WTC11 (cell line): ENCODE measurements at regions not wholly inside any gene's neighbourhood (a gene's known extent, or its start where the extent isn't known, plus 50 kb on each side); places are given as distances from the start of the nearest gene placed in this dataset.

ENCODE experiments used
- CREB1 ChIP-seq: sonication (generic); formaldehyde crosslinking; IDR thresholded peaks from 2 replicates; pipeline ENCODE4 v1.8.0; 2023; ENCODE audit warnings: mild to moderate bottlenecking, missing genetic modification reagents
- CTCF ChIP-seq: fragments of 200-600 bp; IDR thresholded peaks from 2 replicates; pipeline ENCODE4 v1.8.0; 2022; ENCODE audit warnings: antibody characterized with exemption
- ELF4 ChIP-seq: sonication (generic); formaldehyde crosslinking; IDR thresholded peaks from 2 replicates; pipeline ENCODE4 v1.8.1; 2022; ENCODE audit warnings: low read depth, mild to moderate bottlenecking, moderate library complexity, missing genetic modification reagents
- FOXK1 ChIP-seq: sonication (generic); formaldehyde crosslinking; IDR thresholded peaks from 2 replicates; pipeline ENCODE4 v1.8.0; 2022; ENCODE audit warnings: mild to moderate bottlenecking, moderate library complexity, missing genetic modification reagents
- IRF2 ChIP-seq: sonication (generic); formaldehyde crosslinking; IDR thresholded peaks from 2 replicates; pipeline ENCODE4 v1.8.0; 2022; ENCODE audit warnings: low read depth, missing genetic modification reagents, borderline replicate concordance
- MAX ChIP-seq: sonication (generic); formaldehyde crosslinking; IDR thresholded peaks from 2 replicates; pipeline ENCODE4 v1.8.0; 2022; ENCODE audit warnings: mild to moderate bottlenecking, missing genetic modification reagents
- MLX ChIP-seq: sonication (generic); formaldehyde crosslinking; IDR thresholded peaks from 2 replicates; pipeline ENCODE4 v1.8.1; 2023; ENCODE audit warnings: mild to moderate bottlenecking, missing genetic modification reagents, moderate library complexity
- NFYB ChIP-seq: sonication (generic); formaldehyde crosslinking; conservative IDR thresholded peaks from 2 replicates; pipeline ENCODE4 v1.8.0; 2022; ENCODE audit warnings: low read depth, missing genetic modification reagents
- USF2 ChIP-seq: sonication (generic); formaldehyde crosslinking; IDR thresholded peaks from 2 replicates; pipeline ENCODE4 v1.8.1; 2023; ENCODE audit warnings: mild to moderate bottlenecking, missing genetic modification reagents, moderate library complexity
- TF ChIP-seq, protein P1 (sequence below): sonication (generic); formaldehyde crosslinking; IDR thresholded peaks from 2 replicates; pipeline ENCODE4 v1.8.1; 2023; ENCODE audit warnings: mild to moderate bottlenecking, missing genetic modification reagents

GRCh38 chr7:12085516-12085915, 125.6 kb upstream of the TMEM106B start:
- no peak for TF ChIP-seq CTCF
- no peak for TF ChIP-seq USF2 (CRISPR knock-in tag)
- TF ChIP-seq, protein P1, sequence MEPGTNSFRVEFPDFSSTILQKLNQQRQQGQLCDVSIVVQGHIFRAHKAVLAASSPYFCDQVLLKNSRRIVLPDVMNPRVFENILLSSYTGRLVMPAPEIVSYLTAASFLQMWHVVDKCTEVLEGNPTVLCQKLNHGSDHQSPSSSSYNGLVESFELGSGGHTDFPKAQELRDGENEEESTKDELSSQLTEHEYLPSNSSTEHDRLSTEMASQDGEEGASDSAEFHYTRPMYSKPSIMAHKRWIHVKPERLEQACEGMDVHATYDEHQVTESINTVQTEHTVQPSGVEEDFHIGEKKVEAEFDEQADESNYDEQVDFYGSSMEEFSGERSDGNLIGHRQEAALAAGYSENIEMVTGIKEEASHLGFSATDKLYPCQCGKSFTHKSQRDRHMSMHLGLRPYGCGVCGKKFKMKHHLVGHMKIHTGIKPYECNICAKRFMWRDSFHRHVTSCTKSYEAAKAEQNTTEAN (CRISPR knock-in tag) = no peak
- no peak for TF ChIP-seq FOXK1 (CRISPR knock-in tag)
- TF ChIP-seq CREB1 (CRISPR knock-in tag) = no peak
- no peak for TF ChIP-seq IRF2 (CRISPR knock-in tag)
- no peak for TF ChIP-seq MAX
- TF ChIP-seq ELF4 = no peak
- TF ChIP-seq NFYB (CRISPR knock-in tag) = no peak
- no peak for TF ChIP-seq MLX (CRISPR knock-in tag)
